OCI-M1 (cell line): ENCODE measurements at regions not wholly inside any gene's neighbourhood (a gene's known extent, or its start where the extent isn't known, plus 50 kb on each side); places are given as distances from the start of the nearest gene placed in this dataset.

ENCODE experiments used
- DNase-seq: peaks from one replicate; lab custom pipeline; 2025; lab: John Stamatoyannopoulos, UW

GRCh38 chr13:80235967-80236302 lies 105.0 kb downstream of the SPRY2 start:
- DNase-seq, result no peak

GRCh38 chr13:80235166-80235966 lies 105.6 kb downstream of the SPRY2 start:
- DNase-seq, result no peak

DNA sequence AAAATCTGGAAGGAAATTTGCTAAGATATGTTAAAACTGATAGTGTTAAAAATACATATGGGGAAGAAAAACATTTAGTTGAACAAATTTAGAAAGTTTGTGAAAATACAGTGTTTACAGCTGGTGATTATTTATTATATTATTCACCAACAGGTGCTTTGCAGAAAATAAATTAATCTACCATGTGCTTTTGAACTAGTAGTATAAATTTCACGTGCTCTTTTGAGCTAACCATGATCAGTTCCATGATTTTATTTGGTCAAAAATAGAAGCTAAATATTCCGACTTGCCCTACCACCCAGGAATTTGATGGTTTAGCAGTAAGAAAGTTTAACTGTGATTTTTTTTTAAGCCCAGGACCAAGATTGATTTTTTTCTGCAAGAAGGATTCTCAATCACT lies 113.3 kb downstream of the SPRY2 start:
- no peak for DNase-seq

DNA sequence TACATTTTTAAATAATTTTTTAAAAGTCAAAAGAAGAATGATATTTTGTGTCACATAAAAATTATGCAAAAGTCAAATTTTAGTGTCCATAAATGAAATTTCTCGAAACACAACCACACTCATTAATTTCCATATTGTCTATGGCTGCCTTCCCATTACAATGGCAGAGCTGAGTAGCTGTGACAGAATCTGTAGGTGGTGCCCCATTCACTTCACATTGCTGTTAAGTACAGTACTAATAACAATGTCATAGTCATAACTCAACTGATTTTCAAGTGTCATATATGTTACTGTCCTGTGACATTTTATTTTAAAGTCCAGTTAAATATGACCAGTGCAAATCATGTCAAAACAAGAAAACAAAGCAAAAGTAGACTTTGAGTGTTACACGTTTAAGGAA lies 114.3 kb downstream of the SPRY2 start:
- no peak for DNase-seq

GRCh38 chr13:80224468-80224867 lies 116.5 kb downstream of the SPRY2 start:
- DNase-seq, result peak; percentile 63

GRCh38 chr13:80217614-80218456 lies 123.1 kb downstream of the SPRY2 start:
- peak; percentile 75 for DNase-seq

DNA sequence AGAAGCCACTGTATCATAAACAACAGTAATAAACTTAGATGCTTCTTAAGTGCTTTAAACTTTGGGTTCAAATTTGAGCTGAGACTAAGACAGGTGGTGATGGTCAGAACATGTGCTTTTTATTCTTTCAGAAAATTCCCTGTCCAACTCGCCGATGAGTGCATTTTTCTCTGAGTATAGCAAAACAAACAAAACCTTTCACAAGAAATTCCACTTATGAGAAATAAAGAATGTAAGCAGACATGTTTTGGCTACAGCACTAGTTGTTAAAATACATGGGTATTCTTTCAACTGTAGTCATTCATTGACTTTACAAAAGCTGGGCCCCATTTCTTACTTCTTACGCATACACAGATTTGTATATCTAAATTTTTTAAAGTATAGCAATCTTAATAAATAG lies 125.6 kb downstream of the SPRY2 start:
- DNase-seq, result no peak

GRCh38 chr13:80214521-80214991 lies 126.4 kb downstream of the SPRY2 start:
- no peak for DNase-seq

GRCh38 chr13:80214050-80214449 lies 126.9 kb downstream of the SPRY2 start:
- DNase-seq, result no peak

DNA sequence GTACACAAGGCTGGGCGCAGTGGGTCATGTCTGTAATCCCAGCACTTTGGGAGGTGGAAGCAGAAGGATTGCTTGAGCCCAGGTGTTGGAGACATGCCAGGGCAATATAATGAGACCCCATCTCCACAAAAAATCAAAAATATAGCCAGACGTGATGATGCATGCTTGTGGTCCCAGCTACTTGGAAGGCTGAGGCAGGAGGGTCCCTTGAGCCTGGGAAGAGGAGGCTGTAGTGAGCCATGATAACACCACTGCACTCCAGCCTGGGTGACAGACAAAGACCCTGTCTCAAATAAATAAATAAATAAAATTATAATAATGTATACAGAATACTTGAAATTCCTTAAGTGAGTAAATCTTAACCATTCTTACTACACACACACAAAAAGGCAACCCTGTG lies 127.7 kb downstream of the SPRY2 start:
- no peak for DNase-seq

DNA sequence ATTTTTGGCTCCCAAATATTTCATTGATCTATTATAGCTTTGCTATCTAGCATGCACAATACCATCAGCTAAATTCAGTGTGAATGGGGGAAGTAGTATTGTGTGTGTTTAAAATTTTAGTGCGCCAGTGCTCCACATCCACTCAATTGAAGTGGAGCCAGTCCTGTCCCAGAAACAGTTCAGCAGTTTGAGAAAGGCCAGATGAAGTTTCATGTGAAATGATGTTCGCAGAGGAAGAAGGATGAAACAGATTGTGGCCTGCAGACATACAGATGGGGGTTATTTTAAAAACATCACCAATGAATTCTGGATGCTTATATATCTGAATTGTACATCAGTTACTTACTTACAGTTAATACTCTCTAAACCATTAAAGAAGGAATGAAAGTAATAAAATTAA lies 129.4 kb downstream of the SPRY2 start:
- no peak for DNase-seq

- DNase-seq, result no peak
These were observed 136.3 kb downstream of the SPRY2 start for GRCh38 chr13:80204642-80205041.

DNA sequence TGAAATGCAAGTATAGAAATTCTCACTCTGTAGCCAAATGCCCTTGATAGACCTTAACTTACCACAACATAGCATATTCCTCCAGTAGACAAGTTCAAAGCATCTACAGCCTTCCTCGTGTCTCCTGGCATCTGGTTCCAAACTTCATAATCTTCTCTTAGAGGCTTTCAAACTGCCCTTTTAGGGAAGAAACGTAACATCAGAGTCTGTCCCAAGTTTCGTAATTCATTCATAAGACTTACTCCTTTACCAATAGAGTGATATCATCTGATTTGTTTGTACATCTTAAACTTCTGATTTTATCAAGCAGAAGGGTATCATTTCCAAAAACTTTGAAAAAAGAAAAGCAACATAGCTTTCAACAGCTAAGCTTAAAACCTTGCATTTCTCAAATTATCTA lies 137.4 kb downstream of the SPRY2 start:
- DNase-seq, result no peak

DNA sequence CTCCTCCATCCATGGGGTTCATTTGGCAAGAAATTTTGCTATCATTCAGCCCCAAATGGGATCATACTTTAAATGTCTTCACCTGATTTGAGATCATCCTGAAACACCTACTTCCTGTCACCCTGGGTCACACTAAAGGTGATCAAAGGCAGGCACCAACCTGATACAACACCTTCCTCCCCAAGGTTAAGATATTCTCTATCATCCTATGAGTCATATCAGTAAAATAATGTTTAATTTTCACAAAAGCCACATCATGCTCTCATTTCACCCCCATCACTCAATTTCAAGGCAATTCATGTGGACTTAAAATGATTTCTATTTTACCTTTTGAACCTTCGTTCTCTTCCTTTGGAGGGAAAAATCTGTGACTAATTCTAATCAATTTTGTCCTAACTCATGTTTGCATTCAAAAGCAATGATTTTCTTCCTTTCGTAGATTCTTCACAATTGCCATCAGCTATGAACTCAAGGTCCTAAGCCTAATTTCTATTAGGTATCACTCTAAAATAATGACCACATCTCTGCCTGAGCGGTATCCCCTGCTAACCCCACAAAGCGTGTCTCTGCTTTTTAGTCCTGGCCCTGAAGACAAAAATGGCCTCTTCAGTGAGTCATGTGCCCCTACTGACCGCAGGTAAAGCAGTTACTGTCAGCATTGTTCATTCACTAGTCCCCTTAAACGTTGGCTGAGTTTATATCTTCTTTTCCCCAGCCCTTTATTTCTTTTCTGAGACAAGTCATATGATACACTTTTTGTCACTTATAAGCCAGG lies 139.0 kb downstream of the SPRY2 start:
- no peak for DNase-seq

DNA sequence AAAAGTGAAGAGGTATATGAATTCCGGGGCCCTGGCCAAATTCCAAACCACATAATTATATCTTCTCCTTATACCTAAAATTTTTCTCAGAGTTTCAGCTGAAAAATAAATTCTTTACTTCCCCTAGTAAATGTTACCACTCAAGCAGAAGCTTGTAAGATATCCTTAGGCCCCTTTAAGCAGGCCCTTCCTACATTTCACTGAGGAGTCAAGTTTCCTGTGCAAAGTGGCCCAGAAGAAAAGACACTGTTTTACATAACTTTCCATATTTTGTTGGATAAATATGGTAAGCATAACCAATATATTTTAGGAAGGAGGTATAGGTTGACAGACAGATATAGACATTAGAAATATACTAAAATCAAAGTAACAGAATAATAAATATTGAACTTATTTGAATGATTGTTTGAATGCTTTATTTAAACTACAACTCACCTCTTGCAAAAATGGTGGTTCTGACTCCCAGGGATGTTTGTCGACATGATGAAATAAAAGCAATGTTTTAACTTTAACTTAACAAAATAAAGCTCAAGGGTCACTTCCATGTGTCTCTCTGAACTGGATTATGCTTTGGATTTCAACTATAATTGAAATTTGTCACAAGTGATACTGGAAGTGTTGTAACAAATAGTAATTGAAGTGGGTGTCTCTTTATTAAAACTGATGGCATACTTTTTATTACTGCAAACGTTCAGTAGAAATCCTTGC lies 141.2 kb downstream of the SPRY2 start:
- DNase-seq, result no peak

- no peak for DNase-seq
These were observed 141.9 kb downstream of the SPRY2 start for GRCh38 chr13:80199067-80199466.

- DNase-seq, result peak; percentile 41
These were observed 144.2 kb downstream of the SPRY2 start for GRCh38 chr13:80196756-80197155.

- DNase-seq, result no peak
These were observed 145.3 kb downstream of the SPRY2 start for GRCh38 chr13:80195649-80196048.

- no peak for DNase-seq
These were observed 150.9 kb downstream of the SPRY2 start for GRCh38 chr13:80189889-80190597.

- no peak for DNase-seq
These were observed 160.1 kb downstream of the SPRY2 start for GRCh38 chr13:80180740-80181355.

GRCh38 chr13:80177327-80177726 lies 163.6 kb downstream of the SPRY2 start:
- no peak for DNase-seq
